OCI-LY1 (cell line): ENCODE measurements at regions not wholly inside any gene's neighbourhood (a gene's known extent, or its start where the extent isn't known, plus 50 kb on each side); places are given as distances from the start of the nearest gene placed in this dataset.

Experiments used
- H2AFZ ChIP-seq: fragments of 200-600 bp; sonication (generic), shearing (Covaris generic); 2 replicates; pipeline ENCODE4 v1.6.0; 2014; ENCODE audit warnings: antibody characterized with exemption, mild to moderate bottlenecking, low read length
- H3F3A ChIP-seq: fragments of 200-600 bp; sonication (generic), shearing (Covaris generic); 2 replicates; pipeline ENCODE4 v1.6.0; 2014; ENCODE audit warnings: mild to moderate bottlenecking, antibody characterized with exemption, low read length, moderate library complexity; ENCODE audit not compliant: insufficient read depth
- H3K27ac ChIP-seq: fragments of 200-600 bp; sonication (generic); 2 replicates; pipeline ENCODE4 v1.5.1; 2014; ENCODE audit warnings: low read length, mixed run types, mild to moderate bottlenecking, low read depth; ENCODE audit not compliant: poor library complexity, severe bottlenecking
- H3K27me3 ChIP-seq: fragments of 200-600 bp; sonication (generic); 2 replicates; pipeline ENCODE4 v1.6.0; 2014; ENCODE audit warnings: antibody characterized with exemption, mild to moderate bottlenecking, low read length, moderate library complexity; ENCODE audit not compliant: insufficient read depth
- H3K36me3 ChIP-seq: fragments of 200-600 bp; sonication (generic); 2 replicates; pipeline ENCODE4 v1.6.1; 2014; ENCODE audit warnings: mild to moderate bottlenecking, antibody characterized with exemption, low read length, moderate library complexity, mixed read lengths; ENCODE audit not compliant: insufficient read depth
- H3K4me1 ChIP-seq: fragments of 200-600 bp; sonication (generic); 2 replicates; pipeline ENCODE4 v1.5.1; 2014; ENCODE audit warnings: mild to moderate bottlenecking, low read length, moderate library complexity; ENCODE audit not compliant: insufficient read depth, severe bottlenecking
- H3K4me2 ChIP-seq: fragments of 200-600 bp; sonication (generic), shearing (Covaris generic); 2 replicates; pipeline ENCODE4 v1.6.1; 2014; ENCODE audit warnings: low read length
- H3K4me3 ChIP-seq: fragments of 200-600 bp; sonication (generic); 2 replicates; pipeline ENCODE4 v1.5.1; 2014; ENCODE audit warnings: low read length, low read depth, mild to moderate bottlenecking, mixed read lengths; ENCODE audit not compliant: poor library complexity, severe bottlenecking
- H3K79me2 ChIP-seq: fragments of 200-600 bp; shearing (Covaris generic); 2 replicates; pipeline ENCODE4 v1.6.1; 2016; ENCODE audit warnings: mixed run types, low read length, mixed read lengths; ENCODE audit not compliant: insufficient read depth
- H3K9ac ChIP-seq: fragments of 200-600 bp; sonication (generic), shearing (Covaris generic); 2 replicates; pipeline ENCODE4 v1.6.1; 2014; ENCODE audit warnings: mild to moderate bottlenecking, low read length, mixed read lengths
- H3K9me2 ChIP-seq: fragments of 200-600 bp; sonication (generic), shearing (Covaris generic); 2 replicates; pipeline ENCODE4 v1.6.1; 2014; ENCODE audit warnings: low read depth, mild to moderate bottlenecking, low read length, mixed read lengths
- H3K9me3 ChIP-seq: fragments of 200-600 bp; shearing (Covaris generic); 2 replicates; pipeline ENCODE4 v1.6.1; 2014; ENCODE audit warnings: low read length, mixed read lengths
- H4K20me1 ChIP-seq: fragments of 200-600 bp; sonication (generic), shearing (Covaris generic); 2 replicates; pipeline ENCODE4 v1.6.0; 2016; ENCODE audit warnings: mild to moderate bottlenecking, low read length; ENCODE audit not compliant: insufficient read depth
- CTCF ChIP-seq: fragments of 200-600 bp; sonication (generic), shearing (Covaris generic); IDR thresholded peaks from 2 replicates; pipeline ENCODE4 v1.5.1; 2017; ENCODE audit warnings: mild to moderate bottlenecking, antibody characterized with exemption, low read length, moderate library complexity, mixed read lengths
- EZH2 ChIP-seq: fragments of 200-600 bp; sonication (generic), shearing (Covaris generic); IDR thresholded peaks from 2 replicates; pipeline ENCODE4 v1.8.0; 2017; ENCODE audit warnings: borderline replicate concordance, mixed run types, mild to moderate bottlenecking, antibody characterized with exemption, low read length, moderate library complexity, mixed read lengths

DNA sequence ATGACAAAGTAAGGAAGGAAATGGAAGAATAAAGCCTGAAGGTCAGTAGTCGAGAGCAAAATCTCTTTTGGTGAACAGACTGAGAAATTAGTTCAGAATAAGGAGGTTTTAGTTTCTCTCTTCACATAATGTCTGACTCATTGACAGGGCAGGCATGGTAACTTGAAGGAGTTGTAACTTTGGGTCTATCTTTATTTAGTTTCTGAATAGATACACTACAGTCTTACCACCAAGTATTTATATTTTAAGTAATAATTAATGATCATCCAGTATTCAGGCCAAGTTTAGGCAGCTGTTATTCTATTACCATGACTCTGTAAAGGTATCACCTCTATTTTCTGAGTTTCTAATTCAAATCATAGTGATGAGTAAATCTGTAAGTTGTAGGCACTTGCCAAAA lies 219.9 kb downstream of the SPRY2 start:
- Histone ChIP-seq H4K20me1 (no peaks in the 10 kb centered on the region), H3K4me3 (no peak overlapping the region), H3K27ac (no peak overlapping the region), H2AFZ (no peak overlapping the region), H3K9me2 (no peaks in the 10 kb centered on the region), H3K9me3 (no peaks in the 10 kb centered on the region), H3K4me1 (no peaks in the 10 kb centered on the region), H3K79me2 (no peaks in the 10 kb centered on the region), H3F3A (no peaks in the 10 kb centered on the region), H3K36me3 (no peaks in the 10 kb centered on the region), H3K27me3 (no peaks in the 10 kb centered on the region), H3K9ac (no peak overlapping the region), H3K4me2 (no peak overlapping the region)
- no peak for TF ChIP-seq CTCF
- no peak for TF ChIP-seq EZH2

DNA sequence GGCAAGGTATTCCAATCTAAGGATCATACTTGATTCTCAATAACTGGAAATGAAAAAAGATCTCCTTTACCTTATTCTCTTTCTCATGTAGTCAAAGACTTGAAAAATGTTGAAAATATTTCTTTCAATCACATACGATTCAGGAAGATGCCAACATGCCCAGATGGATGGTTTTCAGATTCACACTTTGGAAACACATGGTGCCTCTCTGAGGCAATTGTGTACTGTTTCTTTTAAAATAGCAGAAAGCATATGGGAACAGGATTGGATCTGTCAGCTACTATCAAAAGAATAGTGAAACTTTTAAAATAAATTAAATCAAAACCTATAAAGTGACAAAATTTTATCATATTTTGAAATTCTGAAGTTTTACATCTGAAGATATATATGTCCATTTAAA lies 222.4 kb downstream of the SPRY2 start:
- Histone ChIP-seq H4K20me1 (no peaks in the 10 kb centered on the region), H2AFZ (no peak overlapping the region), H3K36me3 (no peaks in the 10 kb centered on the region), H3K4me2 (no peak overlapping the region), H3K9ac (no peak overlapping the region), H3F3A (no peaks in the 10 kb centered on the region), H3K79me2 (no peaks in the 10 kb centered on the region), H3K9me2 (no peaks in the 10 kb centered on the region), H3K9me3 (no peaks in the 10 kb centered on the region), H3K4me3 (no peak overlapping the region), H3K4me1 (no peaks in the 10 kb centered on the region), H3K27ac (no peak overlapping the region), H3K27me3 (no peaks in the 10 kb centered on the region)
- TF ChIP-seq EZH2 (no peak), CTCF (no peak)

DNA sequence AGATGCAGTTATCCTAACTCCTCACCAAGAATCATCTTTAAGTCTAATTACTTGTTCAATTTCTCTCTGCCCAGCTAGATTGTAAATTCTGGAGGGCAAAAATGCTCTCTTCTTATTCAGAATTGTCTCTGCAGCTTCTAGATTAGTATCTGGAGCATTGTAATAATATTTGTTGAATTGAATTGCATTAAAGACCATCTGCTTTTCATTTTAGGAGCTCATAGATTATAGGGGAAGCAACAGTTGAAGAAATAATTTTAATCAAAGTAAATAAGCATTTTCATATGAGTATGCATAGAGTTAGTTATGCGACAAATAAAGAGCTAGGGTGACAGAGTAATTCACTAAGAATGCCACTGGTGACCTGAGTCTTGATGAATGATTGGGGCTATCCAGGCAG lies 222.8 kb downstream of the SPRY2 start:
- H3K9me3 ChIP-seq = no peaks in the 10 kb centered on the region
- no peaks in the 10 kb centered on the region for H3K4me1 ChIP-seq
- H3K9ac ChIP-seq = no peak overlapping the region
- no peaks in the 10 kb centered on the region for H3K79me2 ChIP-seq
- no peak overlapping the region for H3K4me3 ChIP-seq
- H3K27me3 ChIP-seq = no peaks in the 10 kb centered on the region
- H3K9me2 ChIP-seq = no peaks in the 10 kb centered on the region
- TF ChIP-seq CTCF = no peak
- no peak for TF ChIP-seq EZH2
- no peak overlapping the region for H2AFZ ChIP-seq
- no peaks in the 10 kb centered on the region for H3K36me3 ChIP-seq
- no peaks in the 10 kb centered on the region for H4K20me1 ChIP-seq
- H3K27ac ChIP-seq = no peak overlapping the region
- no peak overlapping the region for H3K4me2 ChIP-seq
- no peaks in the 10 kb centered on the region for H3F3A ChIP-seq
